GM21786 (cell line): ENCODE measurements at regions not wholly inside any gene's neighbourhood (a gene's known extent, or its start where the extent isn't known, plus 50 kb on each side); places are given as distances from the start of the nearest gene placed in this dataset.
A peak's percentile ranks its signal among the peaks of the same experiment; 100 is the strongest.

Experiments used
- ATAC-seq: cut with Tn5 transposase; IDR thresholded peaks from one replicate; pipeline ENCODE4 v1.9.1; 2021; ENCODE audit not compliant: unreplicated experiment

DNA sequence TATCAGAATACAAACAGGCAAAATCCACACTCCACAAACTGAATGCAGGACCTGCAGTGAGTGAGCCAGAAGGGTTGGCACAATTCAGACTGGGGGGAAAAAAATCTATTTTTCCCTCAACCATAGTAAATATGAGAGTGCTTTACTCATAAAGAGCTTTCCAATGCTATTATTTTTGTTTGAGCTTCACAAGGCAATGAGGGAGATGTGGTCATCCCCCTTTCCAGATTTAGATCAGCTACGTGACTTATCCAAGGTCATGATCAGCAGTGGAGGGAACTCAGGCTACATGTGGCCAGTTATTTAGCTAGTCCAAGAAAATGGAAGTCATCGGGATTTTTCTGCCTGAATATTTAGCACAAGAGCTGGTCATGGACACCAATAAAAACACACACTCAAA is 120.4 kb upstream of the KLF7 start:
- no peak for ATAC-seq

DNA sequence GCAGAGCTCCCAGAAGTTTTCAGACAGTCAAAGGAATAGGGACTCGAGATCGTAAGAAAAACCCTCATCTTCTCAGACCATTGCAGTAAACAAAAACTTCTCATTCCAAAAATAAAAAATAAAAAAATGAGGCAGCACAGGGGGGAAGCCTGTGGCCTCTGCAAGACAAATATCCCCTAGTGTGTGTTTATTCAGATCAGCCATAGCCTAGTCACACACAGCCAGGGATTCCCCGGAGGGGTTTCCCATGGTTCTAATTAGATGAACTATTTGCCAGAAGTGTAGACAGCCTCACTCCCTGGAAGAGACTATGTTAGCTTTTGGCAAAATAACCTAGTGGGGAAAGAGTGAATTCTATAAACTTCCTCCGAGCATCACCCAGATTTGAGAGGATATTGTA is 122.9 kb upstream of the KLF7 start:
- ATAC-seq = peak; percentile 58

DNA sequence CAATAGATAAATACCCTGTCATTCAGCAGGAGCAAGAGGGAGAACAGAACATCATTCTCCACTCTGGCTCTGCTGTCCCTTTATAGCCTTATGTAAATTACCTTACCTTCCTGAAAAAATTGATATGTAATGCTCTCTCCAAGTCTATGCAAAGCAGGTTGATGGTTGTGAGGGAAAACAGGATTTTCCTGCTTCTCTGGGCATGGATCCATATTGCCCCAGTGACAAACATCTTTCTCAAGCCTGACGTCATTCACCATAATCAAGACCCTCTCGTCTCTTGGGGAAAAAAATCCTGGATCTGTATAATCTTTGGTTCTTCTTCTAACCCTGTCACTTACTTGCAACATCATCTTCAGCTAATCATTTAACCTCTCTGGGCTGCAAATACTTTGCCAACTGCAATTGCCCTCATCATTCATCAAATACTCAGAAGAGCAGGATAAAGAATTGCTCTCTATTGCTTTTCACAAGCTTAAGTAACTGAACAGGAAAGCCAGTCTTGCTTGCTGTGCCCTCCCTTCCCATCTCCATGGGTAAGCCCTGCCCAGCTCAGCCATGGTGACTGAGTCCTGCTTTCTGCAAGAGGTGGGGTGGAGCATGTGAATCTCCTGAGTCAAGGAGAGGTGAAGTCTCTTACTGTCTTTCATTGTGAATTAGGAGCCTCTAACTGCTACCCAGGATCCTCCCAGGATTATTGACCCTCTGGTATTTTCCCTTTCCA is 123.7 kb upstream of the KLF7 start:
- no peak for ATAC-seq

DNA sequence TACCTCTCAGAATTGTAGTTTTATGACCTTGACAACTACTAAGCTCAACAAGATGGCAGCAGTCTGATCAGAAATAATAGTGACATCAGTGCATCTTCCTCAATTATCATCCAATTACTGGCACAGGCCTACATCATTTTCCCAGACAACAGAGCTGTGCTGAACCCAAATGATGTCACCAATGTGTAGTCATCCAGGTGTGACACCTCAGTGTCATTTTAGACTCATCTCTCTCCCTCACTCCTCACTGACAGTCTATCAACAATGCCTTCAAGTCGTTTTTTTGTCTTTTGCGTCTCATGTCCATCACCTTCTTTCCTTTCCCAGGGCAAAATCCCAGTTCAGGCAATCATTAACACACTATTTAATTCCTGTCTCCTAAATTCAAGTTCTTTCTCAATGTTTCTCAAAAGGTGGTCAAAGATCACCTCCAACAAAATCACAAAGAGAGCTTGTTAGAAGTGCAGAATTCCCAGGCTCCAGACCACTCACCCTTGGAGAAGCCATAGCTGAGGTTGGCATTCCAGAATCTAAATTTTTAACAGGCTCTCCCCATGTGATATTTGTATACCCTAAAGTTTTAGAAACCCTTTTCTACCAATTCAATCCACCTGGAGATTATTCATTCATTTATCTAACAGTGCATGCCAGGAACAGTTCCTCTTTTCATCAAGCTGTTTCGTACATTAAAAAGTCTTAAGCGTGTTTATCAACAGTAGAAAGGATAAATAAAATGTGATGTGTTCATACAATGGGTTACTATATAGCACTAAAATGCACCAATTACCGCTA is 125.3 kb upstream of the KLF7 start:
- ATAC-seq = no peak

DNA sequence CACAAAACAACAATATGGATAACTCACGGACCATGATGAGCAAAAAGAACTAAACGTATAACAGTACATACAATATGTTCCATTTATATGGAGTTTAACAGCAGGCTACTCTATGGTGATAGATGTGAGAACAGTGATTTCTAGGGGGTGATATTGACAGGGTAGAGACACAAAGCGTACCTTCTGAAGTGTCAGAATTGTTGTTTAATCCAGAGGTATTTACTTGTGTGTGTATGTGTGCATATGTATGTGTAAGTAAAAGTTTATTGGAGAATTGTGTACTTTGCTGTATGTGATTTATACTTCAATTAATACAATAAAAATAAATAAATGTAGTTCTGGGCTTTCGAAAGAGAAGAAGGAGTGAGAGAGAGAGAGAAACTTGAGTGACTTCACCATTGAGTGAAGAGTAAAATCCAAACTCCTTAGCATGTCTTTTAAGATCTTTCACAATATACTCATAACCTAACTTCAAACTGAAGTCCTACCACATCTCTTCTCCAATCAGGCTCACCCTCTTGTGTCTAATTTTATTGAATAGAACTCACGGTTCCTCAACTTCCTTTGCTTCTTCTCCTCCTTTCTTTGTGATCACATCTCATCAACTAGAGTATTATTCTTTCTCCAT is 126.0 kb upstream of the KLF7 start:
- peak; percentile 35 for ATAC-seq

DNA sequence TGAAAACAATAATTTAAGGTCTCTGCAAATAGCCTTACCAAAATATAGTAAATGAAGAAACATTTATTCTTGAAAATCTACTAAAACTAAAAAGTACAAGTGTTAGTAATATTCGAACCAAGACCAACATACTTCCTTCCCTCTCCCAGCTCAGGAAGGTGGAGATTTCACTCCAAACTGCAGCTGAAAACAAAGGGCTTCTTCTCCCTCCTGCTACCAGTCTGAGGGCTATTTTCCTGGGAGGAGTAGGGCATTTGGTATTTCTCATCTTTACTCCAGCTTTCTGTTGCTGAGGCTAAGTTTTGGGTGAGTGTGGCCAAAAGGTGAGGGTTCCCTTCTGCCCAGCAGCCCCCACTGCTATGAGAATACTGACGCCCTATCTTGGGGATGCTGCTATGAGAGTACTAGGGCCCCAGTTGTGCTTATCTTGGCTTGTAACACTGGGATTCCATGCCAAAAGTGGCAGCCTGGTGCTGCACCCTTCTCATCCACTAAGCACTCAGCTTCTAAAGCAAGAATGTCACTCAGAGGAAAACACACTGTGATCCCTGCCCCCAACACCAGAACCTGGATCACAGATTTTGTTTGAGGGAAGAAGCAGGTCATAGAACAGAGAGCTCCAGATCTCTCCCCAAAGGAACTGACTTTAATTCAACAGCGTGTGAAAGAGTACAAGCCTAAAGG is 130.7 kb upstream of the KLF7 start:
- ATAC-seq = no peak

DNA sequence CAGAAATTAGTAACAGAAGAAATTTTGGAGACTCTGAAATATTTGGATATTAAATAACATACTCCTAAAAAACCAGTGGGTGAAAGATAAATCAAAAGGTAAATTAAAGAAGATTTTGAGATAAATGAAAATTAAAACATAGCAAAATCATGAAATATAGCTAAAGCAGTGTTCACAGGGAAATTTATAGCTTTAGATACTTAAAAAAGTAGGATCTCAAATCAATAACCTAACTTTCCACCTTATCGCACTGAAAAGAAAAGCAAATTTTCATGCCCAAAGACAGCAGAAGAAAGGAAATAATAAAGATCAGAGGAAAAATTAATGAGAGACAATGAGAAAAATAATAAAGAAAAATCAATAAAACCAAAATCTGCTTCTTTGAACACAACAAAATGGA is 135.1 kb upstream of the KLF7 start:
- no peak for ATAC-seq

DNA sequence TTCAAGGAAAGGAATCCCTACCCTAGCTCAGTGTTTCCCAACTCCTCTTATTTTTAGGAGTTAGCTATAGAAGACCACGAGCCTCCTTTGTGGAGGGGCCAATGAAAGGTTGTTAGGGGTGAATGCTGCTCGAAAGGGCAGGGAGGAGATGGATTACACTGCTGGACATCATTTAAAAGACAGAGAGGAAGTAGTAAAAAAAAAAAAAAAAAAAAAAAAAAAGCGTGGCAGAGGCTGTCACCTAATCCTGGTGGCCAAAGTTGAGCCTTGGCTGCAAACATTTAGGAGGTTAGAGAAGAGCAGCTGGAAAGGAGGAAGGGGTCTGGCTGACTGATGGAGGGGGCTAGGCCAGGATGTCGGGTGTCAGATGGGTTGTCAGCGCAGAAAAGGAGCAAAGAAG is 139.0 kb upstream of the KLF7 start:
- no peak for ATAC-seq

DNA sequence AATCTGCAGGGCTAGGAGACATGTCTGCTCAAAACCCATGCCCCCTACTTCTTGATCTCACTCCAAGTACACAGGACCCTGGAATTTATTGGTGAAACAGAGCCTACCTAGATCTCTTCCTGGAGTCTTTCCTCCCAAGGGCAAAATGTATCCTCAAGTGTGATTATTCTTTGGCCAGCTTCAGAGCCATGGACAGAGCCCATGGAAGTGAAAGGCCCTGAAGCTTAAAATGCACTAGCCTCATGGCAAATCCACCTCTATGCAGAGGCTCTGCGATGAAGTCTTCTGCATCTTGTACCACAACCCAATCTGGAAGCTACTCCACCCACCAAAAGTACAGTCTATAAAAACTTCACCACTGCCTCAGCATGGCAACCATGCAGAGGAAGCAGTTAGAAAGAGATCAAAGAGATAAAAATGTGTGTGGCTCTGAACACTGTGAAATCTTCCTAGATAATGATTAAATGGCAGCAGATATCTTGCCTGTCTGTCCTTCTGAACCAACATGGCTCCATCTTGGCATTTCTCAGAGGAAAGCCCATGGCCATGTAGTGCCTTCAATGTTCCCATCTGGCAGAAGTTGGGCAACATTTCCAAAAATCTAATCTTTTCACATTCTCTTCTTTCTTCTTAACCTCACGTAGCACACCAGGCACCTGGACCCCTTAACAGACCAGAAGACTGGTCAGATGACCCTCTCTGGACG is 142.9 kb upstream of the KLF7 start:
- no peak for ATAC-seq

DNA sequence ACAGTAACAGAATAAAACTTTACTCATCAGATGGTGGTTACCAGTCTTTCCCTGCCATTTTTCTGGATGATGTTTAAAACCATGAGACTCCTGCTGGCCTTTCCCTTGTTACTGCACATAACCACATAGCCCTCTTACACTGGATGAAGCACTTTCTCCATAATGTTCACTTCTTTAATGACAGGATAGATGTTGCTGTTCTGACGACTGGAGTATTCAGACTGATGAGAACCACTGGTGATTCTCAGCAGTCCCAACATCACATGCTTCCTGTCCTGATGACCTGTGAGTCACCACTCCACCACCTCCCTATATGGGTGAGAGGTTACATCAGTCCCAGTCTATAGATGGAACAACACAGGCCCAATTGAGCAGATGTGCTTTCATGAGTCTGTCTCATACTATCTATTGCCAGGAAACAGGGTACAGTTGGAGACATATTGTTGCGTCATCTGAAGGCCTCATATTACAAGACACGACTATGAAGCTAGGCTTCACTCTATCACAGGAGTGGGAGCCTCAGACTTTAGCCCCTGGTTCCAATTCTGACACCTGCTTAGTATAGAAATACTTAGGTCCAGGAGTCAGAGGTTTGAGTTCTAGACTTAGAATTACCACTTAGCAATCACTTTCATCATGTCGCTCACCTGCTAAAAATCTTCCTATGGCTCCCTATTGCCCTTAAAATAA is 145.7 kb upstream of the KLF7 start:
- peak; percentile 98 for ATAC-seq

DNA sequence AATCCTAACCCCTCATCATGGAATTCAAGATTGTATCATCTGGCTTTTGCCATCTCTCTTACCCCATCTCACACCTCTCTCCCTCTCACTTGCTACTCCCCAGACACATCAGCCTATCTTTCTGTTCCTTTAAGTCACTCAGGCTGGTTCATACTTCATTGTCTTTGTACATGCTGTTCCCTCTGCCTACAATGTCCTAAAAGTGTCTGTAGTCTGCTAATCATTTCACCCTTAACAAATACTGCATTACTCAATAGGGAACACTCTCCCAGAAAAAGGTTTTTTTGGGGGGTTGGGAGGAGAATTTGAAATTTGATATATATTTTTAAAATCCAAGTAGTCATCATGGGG is 146.2 kb upstream of the KLF7 start:
- no peak for ATAC-seq

DNA sequence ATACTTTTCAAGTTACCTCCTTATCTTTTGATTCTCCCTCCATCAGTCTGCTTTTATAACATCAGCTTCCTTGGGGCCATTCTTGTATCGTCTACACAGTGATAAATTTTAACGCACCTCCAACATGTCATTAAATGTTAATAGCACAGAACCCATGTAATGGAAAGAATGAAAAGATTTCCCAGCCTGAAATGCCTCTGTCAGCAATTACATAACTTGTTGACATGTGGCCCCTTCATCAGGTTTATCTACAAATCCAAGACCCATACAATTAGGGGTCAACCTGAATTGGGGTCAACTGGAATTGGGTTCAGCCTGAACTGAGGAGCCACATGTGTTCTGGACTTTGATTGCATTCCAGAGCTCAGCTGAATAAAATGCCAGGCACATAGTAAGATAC is 148.2 kb upstream of the KLF7 start:
- no peak for ATAC-seq

DNA sequence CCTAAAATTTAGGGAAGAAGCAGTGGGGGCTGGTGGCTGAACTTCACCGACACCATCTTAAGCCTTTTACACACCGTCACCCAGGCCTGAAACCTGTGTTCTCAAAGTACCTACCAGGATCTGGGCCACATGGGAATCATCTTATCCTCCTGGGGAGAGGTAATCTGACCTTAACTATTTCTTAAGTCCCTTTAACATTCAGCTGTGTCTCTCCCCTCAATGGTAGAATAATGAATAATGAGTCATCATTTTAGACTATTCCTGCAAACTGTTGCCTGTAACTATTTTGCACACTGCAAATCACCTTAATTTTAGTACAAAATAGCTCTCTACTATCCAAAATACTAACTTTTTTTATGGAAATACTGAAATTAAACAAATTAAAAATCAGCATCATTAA is 149.4 kb upstream of the KLF7 start:
- no peak for ATAC-seq

DNA sequence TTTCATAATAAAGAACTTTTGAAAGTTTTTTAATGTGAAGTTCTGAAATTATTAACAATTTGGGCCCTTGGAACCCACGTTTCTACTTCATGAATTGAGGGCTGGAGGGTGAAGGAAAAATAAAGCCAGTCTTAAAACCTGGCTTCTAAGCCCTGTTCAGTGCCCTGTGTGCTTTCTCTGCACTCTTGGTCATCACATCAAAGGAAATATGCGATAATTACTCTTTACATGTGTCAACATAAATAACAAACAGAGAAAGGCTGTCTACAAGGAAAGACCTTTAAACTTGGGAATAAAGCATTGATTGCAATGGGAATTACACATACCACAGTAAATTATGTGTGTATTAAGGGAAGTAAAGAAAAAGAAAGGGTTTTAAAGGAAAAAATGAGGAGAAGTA is 150.7 kb upstream of the KLF7 start:
- no peak for ATAC-seq

DNA sequence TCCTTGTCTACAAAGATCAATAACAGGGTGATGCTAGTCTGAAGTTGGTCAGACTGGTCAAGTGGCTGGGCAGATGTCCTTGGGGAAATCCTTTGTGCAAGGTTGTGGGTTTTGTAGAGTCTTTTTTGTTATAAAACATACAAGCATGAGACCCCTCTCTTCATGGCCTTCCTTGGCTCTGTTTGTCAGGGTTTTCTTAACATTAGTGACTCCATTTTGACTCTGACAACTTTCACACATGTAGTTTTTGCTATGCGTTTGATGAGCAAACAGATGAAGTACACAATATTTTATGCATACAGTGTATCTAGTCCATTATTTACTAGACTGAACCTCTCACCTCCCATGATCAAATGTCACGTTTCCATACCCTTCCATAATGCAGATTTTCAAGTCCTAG is 151.2 kb upstream of the KLF7 start:
- ATAC-seq = no peak

DNA sequence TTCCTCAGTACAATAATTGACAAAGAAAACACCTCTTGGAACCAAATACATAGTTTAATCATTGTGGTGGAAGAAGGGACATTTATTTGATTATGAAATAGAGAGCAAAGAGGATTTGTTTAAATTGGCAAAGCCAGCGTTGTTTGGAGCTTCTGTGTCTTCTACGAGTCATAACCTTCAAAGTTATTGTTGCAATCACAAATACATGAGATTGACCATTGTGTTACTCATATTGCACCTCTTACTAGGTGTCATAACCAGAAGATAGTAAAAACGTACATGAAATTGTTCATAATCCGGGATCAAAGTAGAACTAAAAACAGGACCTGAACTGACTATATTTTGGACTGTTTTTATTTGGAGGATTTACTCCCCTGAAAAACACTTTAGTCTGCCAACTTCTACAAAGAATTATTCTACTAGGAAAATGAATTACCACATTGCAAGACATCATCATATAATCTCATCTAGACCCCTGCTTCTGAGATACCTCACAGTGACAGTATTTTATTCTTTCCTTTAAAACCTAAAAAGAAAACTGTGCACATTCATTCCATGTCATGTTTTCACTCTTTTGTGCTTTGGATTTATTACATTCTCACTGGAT is 151.7 kb upstream of the KLF7 start:
- ATAC-seq = no peak

DNA sequence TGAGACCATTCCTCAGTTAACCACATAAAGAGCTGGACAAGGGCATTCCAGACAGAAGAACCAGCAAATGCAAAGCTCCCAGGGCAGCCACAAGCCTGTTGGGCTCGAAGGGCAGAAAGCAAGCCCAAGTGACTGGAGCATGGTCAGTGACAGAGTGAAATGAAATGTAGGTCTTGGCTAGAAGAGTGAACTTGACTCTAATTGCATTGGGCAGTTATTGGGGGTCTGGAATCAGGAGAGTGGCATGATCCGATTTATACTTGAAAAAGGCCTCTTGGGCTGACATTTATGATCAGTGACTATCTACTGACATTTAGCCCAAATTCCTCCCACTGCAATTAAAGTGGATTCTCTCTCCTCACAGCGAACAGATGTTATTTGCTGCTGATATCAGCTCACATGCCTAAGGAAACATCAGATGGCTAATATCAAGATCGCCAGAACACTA is 152.5 kb upstream of the KLF7 start:
- no peak for ATAC-seq

DNA sequence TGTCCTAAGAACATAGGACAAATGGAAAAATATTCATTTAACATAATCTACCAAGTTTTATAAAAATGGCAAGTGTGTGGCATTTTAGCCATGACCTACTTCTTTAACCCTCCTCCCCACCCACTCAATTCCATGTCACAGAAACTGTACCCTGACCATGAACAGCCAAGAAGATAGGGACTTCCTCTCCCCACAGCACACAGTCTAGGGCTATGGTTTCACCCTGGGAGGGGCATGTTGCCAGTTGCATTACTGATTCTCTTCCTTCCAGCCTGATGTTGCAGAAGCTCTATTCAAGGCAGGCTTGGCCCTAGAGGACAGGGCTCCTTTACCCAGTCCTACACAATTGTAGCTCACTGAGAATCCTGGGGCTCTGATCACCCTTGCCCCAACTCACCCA is 153.6 kb upstream of the KLF7 start:
- peak; percentile 56 for ATAC-seq

DNA sequence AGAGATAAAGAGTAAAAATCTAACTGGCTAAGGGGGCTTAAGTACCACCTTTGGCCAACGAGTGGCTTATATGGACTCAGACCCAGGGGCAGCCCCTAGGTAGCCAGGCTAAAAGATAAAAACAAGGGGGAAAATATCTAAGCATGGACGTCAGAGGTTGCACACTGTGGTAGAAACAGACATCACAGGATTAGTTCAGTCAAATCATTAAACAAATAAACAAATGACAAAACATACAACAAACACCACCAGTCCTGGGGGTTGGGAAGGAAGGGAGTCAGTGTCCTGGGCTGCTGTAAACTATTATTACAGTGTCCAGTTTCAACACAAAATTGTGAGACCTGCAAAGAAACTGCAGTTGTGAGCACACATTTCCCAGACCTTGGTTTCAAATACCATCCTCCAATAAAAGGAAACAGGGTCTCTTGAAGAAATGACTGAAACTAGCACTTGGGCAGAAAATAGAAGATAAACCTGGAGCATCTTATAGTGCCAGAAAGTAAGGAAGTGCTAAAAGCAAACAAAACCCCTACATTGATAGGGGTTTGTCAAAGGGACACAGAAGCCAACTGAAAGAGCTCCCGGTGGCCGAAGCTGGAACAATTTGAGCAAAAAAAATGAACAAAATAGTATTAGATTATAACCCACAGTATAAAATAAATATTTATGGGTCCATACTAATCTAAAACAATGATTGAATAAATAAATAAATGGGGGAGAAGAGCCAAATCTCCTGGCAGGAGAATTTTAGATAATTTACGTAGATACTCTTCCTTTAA is 154.8 kb upstream of the KLF7 start:
- no peak for ATAC-seq
